Activated CD4-positive, alpha-beta T cell treated with anti-CD3 and anti-CD28 coated beads, Interleukin-2, amount 50 U/mL, for 48 hours (primary cell): ENCODE measurements at regions not wholly inside any gene's neighbourhood (a gene's known extent, or its start where the extent isn't known, plus 50 kb on each side); places are given as distances from the start of the nearest gene placed in this dataset.
A peak's percentile ranks its signal among the peaks of the same experiment; 100 is the strongest.
"Not testable (repeated sequence)": the region's sequence is repeated elsewhere in the genome, so short reads cannot be mapped to it uniquely, and the experiment has no call there.

Experiments used
- DNase-seq, 2 experiments: peaks; one replicate each; pipeline ENCODE4 v3.0.0-alpha.2; 2020

DNA sequence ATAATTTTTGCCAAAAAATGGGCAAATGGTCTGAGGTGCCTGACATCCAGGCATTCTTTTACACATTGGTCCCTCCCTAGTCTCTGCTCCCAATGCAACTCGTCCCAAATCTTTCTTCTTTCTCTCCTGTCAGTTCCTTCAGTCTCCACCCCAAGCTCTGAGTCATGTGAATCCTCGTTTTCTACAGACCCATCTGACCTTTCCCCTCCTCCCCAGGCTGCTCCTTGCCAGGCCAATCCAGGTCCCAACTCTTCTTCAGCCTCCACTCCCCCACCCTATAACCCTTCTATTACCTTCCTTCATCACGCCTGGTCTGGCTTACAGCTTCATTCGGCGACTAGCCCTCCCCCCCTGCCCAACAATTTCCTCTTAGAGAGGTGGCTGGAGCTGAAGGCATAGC, 55.3 kb downstream of the BBS10 start:
- not testable (repeated sequence) for DNase-seq

DNA sequence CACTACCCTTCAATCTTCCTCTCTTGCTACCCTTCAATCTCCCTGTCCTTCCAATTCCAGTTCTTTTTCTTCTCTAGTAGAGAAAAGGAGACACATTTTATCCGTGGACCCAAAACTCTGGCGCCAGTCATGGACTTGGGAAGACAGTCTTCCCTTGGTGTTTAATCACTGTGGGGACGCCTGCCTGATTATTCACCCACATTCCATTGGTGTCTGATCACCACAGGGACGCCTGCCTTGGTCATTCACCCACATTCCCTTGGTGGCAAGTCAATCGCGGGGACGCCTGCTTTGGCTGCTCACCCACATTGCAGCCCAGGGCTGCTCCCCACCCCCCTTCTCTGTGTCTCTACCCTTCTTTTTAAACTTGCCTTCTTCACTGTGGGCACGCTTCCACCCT, 55.9 kb downstream of the BBS10 start:
- DNase-seq: not testable (repeated sequence)

GRCh38 chr12:76290963-76291859, 57.0 kb downstream of the BBS10 start:
- no peak for DNase-seq

DNA sequence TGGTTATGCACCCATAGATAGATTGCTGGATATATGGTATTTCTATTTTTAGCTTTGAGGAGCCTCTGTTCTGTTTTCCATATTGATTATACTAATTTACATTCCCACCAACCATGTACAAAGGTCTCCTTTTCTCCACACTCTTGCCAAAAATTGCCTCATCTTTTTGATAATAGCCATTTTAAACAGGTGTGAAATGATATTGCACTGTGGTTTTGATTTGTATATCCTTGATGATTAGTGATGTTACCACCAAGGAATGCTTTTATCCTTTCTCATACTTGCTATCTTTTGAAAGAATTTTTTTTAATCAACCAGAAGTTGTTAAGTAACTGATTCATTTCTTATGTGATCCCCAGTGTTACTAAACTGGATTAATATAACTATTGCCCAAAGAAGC, 60.0 kb downstream of the BBS10 start:
- no peak for DNase-seq

- DNase-seq: no peak
These were observed 63.1 kb downstream of the BBS10 start for GRCh38 chr12:76284816-76285750.

DNA sequence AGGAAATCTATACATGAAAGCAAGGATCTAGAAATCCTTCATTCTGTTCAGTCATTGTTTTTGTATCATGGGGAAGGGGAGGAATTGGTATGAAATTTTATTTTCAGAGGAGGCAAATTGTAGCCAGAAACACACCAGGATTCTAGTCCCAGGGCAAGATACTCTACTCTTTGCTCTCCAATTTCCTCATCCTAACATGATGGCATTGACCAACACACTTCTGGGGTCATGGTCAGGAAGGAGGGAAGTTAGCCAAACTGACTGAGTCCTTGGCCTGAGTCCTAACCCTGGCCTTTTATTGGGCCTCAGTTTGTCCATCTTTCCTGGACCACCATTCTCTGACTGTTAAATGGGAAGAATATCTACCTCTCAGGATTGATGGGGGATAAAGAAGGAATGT, 65.5 kb downstream of the BBS10 start:
- DNase-seq: no peak

GRCh38 chr12:76277480-76277879, 70.7 kb downstream of the BBS10 start:
- DNase-seq: no peak

DNA sequence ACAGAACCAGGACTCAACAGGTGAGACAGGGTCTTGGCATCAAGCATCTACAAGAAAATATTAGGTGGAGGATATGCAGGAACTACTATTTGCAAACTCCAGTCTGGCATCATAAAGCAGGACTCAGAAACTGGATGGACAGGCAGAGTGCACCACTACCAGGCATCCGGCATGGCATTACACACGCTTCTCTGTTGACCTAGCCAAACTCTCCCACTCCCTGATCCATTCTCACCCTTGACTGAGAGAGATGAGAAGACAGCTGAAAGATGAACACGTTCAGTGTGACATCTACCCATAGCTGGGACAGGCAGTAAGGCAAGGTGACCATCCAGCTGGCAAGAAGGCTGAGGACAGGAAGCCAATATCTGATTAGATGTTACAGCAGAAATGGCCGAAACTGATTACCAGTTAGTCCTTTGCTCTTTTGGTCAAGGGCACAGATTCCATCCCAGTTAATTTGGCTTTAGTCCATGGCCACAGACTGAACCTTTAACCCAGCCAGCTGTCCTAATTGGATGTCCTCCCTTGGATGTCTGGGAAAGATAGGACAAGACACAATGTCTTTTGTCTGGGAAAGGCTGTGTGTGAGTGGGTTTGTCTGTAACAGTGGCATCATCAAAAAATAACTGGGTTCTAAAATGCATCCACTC, 71.6 kb downstream of the BBS10 start:
- no peak for DNase-seq

GRCh38 chr12:76275511-76276093, 72.6 kb downstream of the BBS10 start:
- no peak for DNase-seq

DNA sequence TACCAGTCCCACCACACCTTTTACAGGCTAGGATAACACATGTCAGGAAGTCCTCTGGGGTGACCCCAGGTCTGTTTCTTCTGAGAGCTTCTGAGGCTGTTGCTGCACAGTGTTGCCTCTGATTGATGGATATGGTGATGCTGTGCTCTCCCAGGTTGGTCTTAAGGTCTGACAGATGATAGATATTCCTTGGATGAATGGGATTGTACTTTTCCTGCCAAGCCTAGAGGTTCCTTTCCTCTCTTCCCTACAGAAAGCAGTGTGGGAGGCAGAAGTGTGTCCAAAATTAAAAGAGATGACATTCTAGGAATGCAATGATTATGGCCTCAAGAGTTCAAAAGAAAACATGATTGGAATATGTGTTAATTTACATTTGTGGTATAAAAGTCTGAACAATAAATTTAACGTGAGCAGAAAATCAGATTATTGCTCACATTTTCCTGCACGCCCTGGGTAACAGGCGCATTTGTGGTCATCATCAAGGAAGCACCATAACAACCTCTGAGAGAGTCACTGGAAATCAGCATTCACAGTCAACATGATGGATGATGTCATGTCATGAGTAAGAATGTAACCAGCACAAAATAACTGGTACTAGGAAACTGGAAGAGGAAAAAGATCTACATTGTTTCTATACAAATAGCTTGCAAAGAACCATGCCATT, 73.7 kb downstream of the BBS10 start:
- DNase-seq: peak; percentile 12 to 43

- DNase-seq: no peak
These were observed 75.9 kb downstream of the BBS10 start for GRCh38 chr12:76272287-76272686.

- DNase-seq: no peak
These were observed 77.4 kb downstream of the BBS10 start for GRCh38 chr12:76270657-76271358.

DNA sequence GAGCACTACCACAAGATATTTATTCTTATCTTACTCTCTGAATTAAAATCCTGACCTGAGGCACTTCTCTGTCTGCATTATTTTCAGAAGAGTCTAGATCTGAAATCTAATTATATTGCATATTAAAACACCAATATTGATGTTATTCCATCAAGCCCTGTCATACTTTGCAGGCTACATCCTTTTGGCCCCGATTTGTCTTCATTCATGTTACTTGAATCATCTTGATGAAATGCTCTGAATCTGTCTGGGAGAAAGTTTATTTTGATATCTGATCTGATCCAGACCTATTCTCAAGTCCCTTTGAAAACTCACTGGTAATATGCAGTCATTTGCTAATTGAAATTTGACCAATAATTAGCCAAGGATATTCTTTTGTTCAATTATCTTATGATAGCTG, 79.9 kb downstream of the BBS10 start:
- DNase-seq: no peak

- no peak for DNase-seq
These were observed 81.4 kb downstream of the BBS10 start for GRCh38 chr12:76266797-76267196.

DNA sequence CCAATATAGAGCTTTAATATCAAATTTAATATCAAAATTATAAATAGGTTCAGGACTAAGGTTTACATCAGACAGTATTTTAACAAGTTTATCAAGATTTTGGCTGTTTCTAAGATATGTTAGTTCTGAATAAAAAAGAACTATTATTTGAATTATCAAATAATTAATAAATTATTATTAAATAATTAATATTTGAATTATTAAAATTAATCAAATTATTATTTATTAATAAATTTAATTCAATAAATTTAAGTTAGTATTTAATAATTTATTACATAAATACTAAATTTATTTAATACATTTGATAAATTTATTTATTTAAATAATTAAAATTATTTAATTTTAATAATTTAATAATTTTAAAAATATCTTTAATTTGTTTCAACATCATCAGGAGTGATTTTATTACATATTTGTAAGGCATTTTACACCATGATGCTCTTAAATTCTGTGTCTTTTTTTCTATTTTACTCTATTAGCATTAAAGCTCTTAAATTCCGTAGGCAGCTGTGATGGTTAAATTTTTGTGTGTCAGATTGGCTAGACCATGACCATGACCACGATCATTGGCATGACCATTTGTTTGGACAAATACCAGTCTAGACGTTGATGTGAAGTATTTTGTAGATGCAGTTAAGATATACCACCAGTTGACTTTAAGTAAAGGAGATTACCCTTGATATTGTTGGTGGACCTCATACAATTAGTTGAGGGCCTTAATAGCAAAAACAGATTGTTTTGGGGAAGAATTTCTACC, 82.6 kb downstream of the BBS10 start:
- no peak for DNase-seq

DNA sequence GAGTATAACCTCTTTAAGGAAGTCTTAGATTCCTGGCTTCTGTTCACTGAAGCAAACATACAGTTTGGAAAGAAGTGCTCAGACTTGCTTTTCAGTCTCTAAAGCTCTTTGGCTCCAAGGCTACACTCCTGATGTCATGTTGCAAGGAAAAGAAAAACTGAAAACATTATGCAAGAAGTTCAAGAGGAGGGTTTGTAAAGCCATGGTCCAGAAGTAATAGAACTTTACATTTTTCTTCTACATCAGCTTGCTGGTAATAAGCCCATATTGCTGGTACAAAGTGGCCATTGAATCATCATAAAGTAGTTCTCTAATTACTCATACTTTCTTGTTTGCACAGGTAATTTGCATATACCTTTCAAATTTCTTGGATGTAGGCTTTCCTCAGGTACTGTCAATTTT, 83.6 kb downstream of the BBS10 start:
- no peak for DNase-seq

GRCh38 chr12:76263696-76264095, 84.5 kb downstream of the BBS10 start:
- no peak for DNase-seq

- no peak for DNase-seq
These were observed 87.8 kb downstream of the BBS10 start for GRCh38 chr12:76260390-76260748.

GRCh38 chr12:76259660-76260389, 88.4 kb downstream of the BBS10 start:
- no peak for DNase-seq

DNA sequence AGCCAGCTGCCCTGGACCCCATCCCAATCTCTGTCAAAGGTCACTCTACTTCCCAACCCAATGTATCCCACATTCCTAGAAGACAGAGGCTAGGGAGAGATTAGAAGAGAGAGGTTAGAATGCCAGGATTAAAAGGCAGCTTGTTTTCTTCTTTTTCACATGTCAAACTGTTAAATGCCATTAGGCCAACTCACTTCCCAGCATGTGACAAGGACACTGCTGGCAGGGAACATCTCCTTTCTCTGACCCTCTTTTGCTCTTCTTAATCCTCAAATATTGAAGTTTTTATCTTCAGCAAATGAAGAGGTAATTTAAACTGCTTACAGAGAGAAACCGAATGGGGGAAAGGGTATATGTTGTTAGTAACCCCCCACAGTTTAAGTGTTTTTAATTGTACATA, 89.1 kb downstream of the BBS10 start:
- DNase-seq: no peak
